ENCODE measurements at regions not wholly inside any gene's neighbourhood (a gene's known extent, or its start where the extent isn't known, plus 50 kb on each side); places are given as distances from the start of the nearest gene placed in this dataset.
"Not testable (repeated sequence)": the region's sequence is repeated elsewhere in the genome, so short reads cannot be mapped to it uniquely, and the experiment has no call there.

- DNase-seq (ENCODE audit: low read depth); H3K4me3 ChIP-seq (ENCODE audit: low read depth, low read length): not testable (repeated sequence)
Measured at GRCh38 chr7:9919-10318, 182.5 kb upstream of the FAM20C start.

GRCh38 chr7:32565-33280 lies 159.6 kb upstream of the FAM20C start:
- H3K4me3 ChIP-seq (ENCODE audit: low read depth, low read length); DNase-seq (ENCODE audit: low read depth): not testable (repeated sequence)

- not testable (repeated sequence) for H3K4me3 ChIP-seq (ENCODE audit: low read depth, low read length); DNase-seq (ENCODE audit: low read depth)
Measured at GRCh38 chr7:35121-35541, 157.2 kb upstream of the FAM20C start.

GRCh38 chr7:36539-36938 lies 155.8 kb upstream of the FAM20C start:
- DNase-seq (ENCODE audit: low read depth); H3K4me3 ChIP-seq (ENCODE audit: low read depth, low read length): not testable (repeated sequence)

- DNase-seq (ENCODE audit: low read depth); H3K4me3 ChIP-seq (ENCODE audit: low read depth, low read length): not testable (repeated sequence)
Measured at GRCh38 chr7:37656-38055, 154.7 kb upstream of the FAM20C start.

- not testable (repeated sequence) for H3K4me3 ChIP-seq (ENCODE audit: low read depth, low read length); DNase-seq (ENCODE audit: low read depth)
Measured at GRCh38 chr7:38444-38843, 153.9 kb upstream of the FAM20C start.

GRCh38 chr7:39984-40740 lies 152.2 kb upstream of the FAM20C start:
- not testable (repeated sequence) for DNase-seq (ENCODE audit: low read depth)

GRCh38 chr7:40799-41750 lies 151.3 kb upstream of the FAM20C start:
- no peak for TF ChIP-seq CTCF (IDR thresholded peaks at IDR 0.05; ENCODE audit: insufficient read depth, low read depth, low read length)
- no peak overlapping the region for H3K4me3 ChIP-seq (ENCODE audit: low read depth, low read length)
- DNase-seq (ENCODE audit: low read depth), result no peak

More at GRCh38 chr7:39984-40740, 152.2 kb upstream of the FAM20C start:
- H3K4me3 ChIP-seq (ENCODE audit: low read depth, low read length), result not testable (repeated sequence)

- TF ChIP-seq CTCF (IDR thresholded peaks at IDR 0.05; ENCODE audit: insufficient read depth, low read depth, low read length), result no peak
- no peak overlapping the region for H3K4me3 ChIP-seq (ENCODE audit: low read depth, low read length)
- DNase-seq (ENCODE audit: low read depth), result no peak
Measured at GRCh38 chr7:41917-42565, 150.3 kb upstream of the FAM20C start.

GRCh38 chr7:43791-44540 lies 148.4 kb upstream of the FAM20C start:
- TF ChIP-seq CTCF (IDR thresholded peaks at IDR 0.05; ENCODE audit: insufficient read depth, low read depth, low read length), result no peak
- no peak overlapping the region for H3K4me3 ChIP-seq (ENCODE audit: low read depth, low read length)

More at GRCh38 chr7:43791-44540, 148.4 kb upstream of the FAM20C start:
- no peak for DNase-seq (ENCODE audit: low read depth)

All from fibroblast of villous mesenchyme (primary cell).